Adrenal gland (tissue), 5 donors: ENCODE measurements at regions not wholly inside any gene's neighbourhood (a gene's known extent, or its start where the extent isn't known, plus 50 kb on each side); places are given as distances from the start of the nearest gene placed in this dataset.

Experiments used
- CTCF ChIP-seq, 6 experiments: fragments of 450-650 bp in 4 of 6; fragments of 200-600 bp in 2 of 6; sonication (generic) in 1 of 6; IDR thresholded peaks; 1 replicate in 5 of 6; 2 replicates in 1 of 6; pipeline versions ENCODE4 v1.5.1 to v1.8.0; 2016 to 2021; ENCODE audit warnings: antibody characterized with exemption in 6 of 6, mild to moderate bottlenecking in 2 of 6, moderate library complexity in 1 of 6
- POLR2A ChIP-seq, 2 donors: fragments of 450-650 bp; IDR thresholded peaks; one replicate each; pipeline ENCODE4 v1.6.1; 2017; ENCODE audit warnings: antibody characterized with exemption in 2 of 2, mild to moderate bottlenecking in 2 of 2, moderate library complexity in 1 of 2
- donor health status: DM: no; HTN: no; CAD: no.

- TF ChIP-seq CTCF (IDR thresholded peaks at IDR 0.05) (no peak), POLR2A (IDR thresholded peaks at IDR 0.05) (no peak)
Observed at GRCh38 chr2:66170744-66171330, 264.1 kb upstream of the MEIS1 start.
